Neural cell (in vitro differentiated cells): ENCODE measurements at regions not wholly inside any gene's neighbourhood (a gene's known extent, or its start where the extent isn't known, plus 50 kb on each side); places are given as distances from the start of the nearest gene placed in this dataset.

Experiments used
- H2AFZ ChIP-seq: fragments of 200-600, 300-800 bp; sonication (generic), shearing (Covaris generic); 2 replicates; pipeline ENCODE4 v1.6.0; 2014; ENCODE audit warnings: low read depth, mild to moderate bottlenecking, antibody characterized with exemption, low read length, moderate library complexity
- H3F3A ChIP-seq: fragments of 200-600 bp; shearing (Covaris generic); 2 replicates; pipeline ENCODE4 v1.6.1; 2016; ENCODE audit warnings: mild to moderate bottlenecking, moderate library complexity, mixed read lengths, antibody characterized with exemption, low read length; ENCODE audit not compliant: insufficient read depth, poor library complexity, severe bottlenecking
- H3K27ac ChIP-seq: fragments of 200-600, 300-800 bp; sonication (generic), shearing (Covaris generic); 2 replicates; pipeline ENCODE4 v1.5.1; 2014; ENCODE audit warnings: mild to moderate bottlenecking, low read length, moderate library complexity
- H3K27me3 ChIP-seq: fragments of 300-800, 200-600 bp; sonication (generic), shearing (Covaris generic); 2 replicates; pipeline ENCODE4 v1.6.0; 2014; ENCODE audit warnings: mild to moderate bottlenecking, low read depth, low read length, moderate library complexity; ENCODE audit not compliant: insufficient read depth
- H3K36me3 ChIP-seq: fragments of 300-800, 200-600 bp; sonication (generic), shearing (Covaris generic); 2 replicates; pipeline ENCODE4 v1.5.1; 2014; ENCODE audit warnings: mild to moderate bottlenecking, antibody characterized with exemption, low read length, moderate library complexity; ENCODE audit not compliant: insufficient read depth
- H3K4me2 ChIP-seq: fragments of 300-800, 200-600 bp; sonication (generic), shearing (Covaris generic); 2 replicates; pipeline ENCODE4 v1.6.0; 2014; ENCODE audit warnings: mild to moderate bottlenecking, low read length
- H3K4me3 ChIP-seq: fragments of 300-800, 200-600 bp; sonication (generic), shearing (Covaris generic); 2 replicates; pipeline ENCODE4 v1.5.1; 2014; ENCODE audit warnings: mild to moderate bottlenecking, low read length, moderate library complexity
- H3K79me2 ChIP-seq: fragments of 200-600 bp; shearing (Covaris generic); replicated peaks from 2 replicates; pipeline ENCODE4 v1.6.0; 2014; ENCODE audit warnings: mild to moderate bottlenecking, low read length, moderate library complexity; ENCODE audit not compliant: insufficient read depth
- H3K9ac ChIP-seq: fragments of 300-800, 200-600 bp; sonication (generic), shearing (Covaris generic); 2 replicates; pipeline ENCODE4 v1.6.1; 2016; ENCODE audit warnings: mild to moderate bottlenecking, low read length, mixed read lengths
- H3K9me2 ChIP-seq: fragments of 200-600 bp; shearing (Covaris generic); 2 replicates; pipeline ENCODE4 v1.6.1; 2016; ENCODE audit warnings: mild to moderate bottlenecking, low read length, mixed read lengths; ENCODE audit not compliant: insufficient read depth
- H3K9me3 ChIP-seq: fragments of 200-600, 300-800 bp; sonication (generic), shearing (Covaris generic); 2 replicates; pipeline ENCODE4 v1.6.1; 2016; ENCODE audit warnings: mild to moderate bottlenecking, mixed run types, low read length, moderate library complexity, mixed read lengths
- H4K20me1 ChIP-seq: fragments of 200-600 bp; shearing (Covaris generic); 2 replicates; pipeline ENCODE4 v1.6.1; 2016; ENCODE audit warnings: mild to moderate bottlenecking, mixed run types; ENCODE audit not compliant: insufficient read depth
- EP300 ChIP-seq: fragments of 450-650 bp; conservative IDR thresholded peaks from 2 replicates; pipeline ENCODE4 v1.6.1; 2014; ENCODE audit warnings: antibody characterized with exemption, mild to moderate bottlenecking, moderate library complexity; ENCODE audit not compliant: poor library complexity, severe bottlenecking
- EZH2 ChIP-seq: fragments of 200-600, 300-800 bp; shearing (Covaris generic), sonication (generic); IDR thresholded peaks from 2 replicates; pipeline ENCODE4 v1.6.1; 2014; ENCODE audit warnings: antibody characterized with exemption, low read length, borderline replicate concordance, mild to moderate bottlenecking; ENCODE audit not compliant: insufficient read depth, poor library complexity, severe bottlenecking
- MXI1 ChIP-seq: fragments of 450-650 bp; conservative IDR thresholded peaks from 2 replicates; pipeline ENCODE4 v1.6.1; 2014; ENCODE audit warnings: antibody characterized with exemption, mild to moderate bottlenecking; ENCODE audit not compliant: poor library complexity, severe bottlenecking
- POLR2AphosphoS5 ChIP-seq: IDR thresholded peaks from 2 replicates; pipeline ENCODE4 v1.6.1; 2012
- RAD21 ChIP-seq: fragments of 450-650 bp; conservative IDR thresholded peaks from 2 replicates; pipeline ENCODE4 v1.6.1; 2014; ENCODE audit warnings: antibody characterized with exemption, mild to moderate bottlenecking, moderate library complexity
- SMC3 ChIP-seq: fragments of 450-650 bp; conservative IDR thresholded peaks from 2 replicates; pipeline ENCODE4 v1.6.1; 2014; ENCODE audit warnings: antibody characterized with exemption, mild to moderate bottlenecking, moderate library complexity; ENCODE audit not compliant: poor library complexity
- TAF1 ChIP-seq: IDR thresholded peaks from 2 replicates; pipeline ENCODE4 v1.6.1; 2012; ENCODE audit warnings: low read depth
- TF ChIP-seq, protein P1 (sequence below): IDR thresholded peaks from 2 replicates; pipeline ENCODE4 v1.6.1; 2012; ENCODE audit warnings: borderline replicate concordance
- TF ChIP-seq, protein P2 (sequence below): fragments of 450-650 bp; IDR thresholded peaks from 2 replicates; pipeline ENCODE4 v1.5.1; 2014; ENCODE audit warnings: antibody characterized with exemption, mild to moderate bottlenecking, moderate library complexity; ENCODE audit not compliant: poor library complexity, severe bottlenecking

DNA sequence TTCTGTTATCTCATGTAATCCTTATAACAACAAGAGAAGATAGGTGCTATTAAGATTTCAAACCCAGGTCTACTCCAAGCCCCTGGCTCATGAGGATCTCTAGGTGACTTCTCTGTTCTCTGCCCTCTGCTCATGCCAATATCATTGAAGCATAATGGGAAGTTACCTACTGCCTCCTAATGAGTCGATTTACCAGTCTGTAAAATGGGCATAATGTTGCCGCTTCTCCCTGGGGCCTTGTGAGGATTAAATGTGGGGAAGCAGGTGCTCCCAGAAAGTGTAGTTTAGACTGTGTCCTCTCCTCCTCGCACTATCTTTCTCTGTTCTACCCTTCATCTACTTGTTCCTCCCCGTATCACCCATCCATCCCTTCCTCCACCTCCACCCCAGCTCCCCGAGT is 169.2 kb upstream of the LHX5 start:
- Histone ChIP-seq H3K9me2 (no peaks in the 10 kb centered on the region), H3F3A (no peaks in the 10 kb centered on the region), H4K20me1 (no peaks in the 10 kb centered on the region), H3K27me3 (no peaks in the 10 kb centered on the region), H3K4me2 (no peak overlapping the region), H3K4me3 (no peak overlapping the region), H3K36me3 (no peaks in the 10 kb centered on the region), H3K27ac (no peak overlapping the region), H2AFZ (no peak overlapping the region), H3K79me2 (no peaks in the 10 kb centered on the region), H3K9ac (no peak overlapping the region), H3K9me3 (no peaks in the 10 kb centered on the region)
- no peak for TF ChIP-seq EP300
- no peak for TF ChIP-seq EZH2
- no peak for TF ChIP-seq TAF1

DNA sequence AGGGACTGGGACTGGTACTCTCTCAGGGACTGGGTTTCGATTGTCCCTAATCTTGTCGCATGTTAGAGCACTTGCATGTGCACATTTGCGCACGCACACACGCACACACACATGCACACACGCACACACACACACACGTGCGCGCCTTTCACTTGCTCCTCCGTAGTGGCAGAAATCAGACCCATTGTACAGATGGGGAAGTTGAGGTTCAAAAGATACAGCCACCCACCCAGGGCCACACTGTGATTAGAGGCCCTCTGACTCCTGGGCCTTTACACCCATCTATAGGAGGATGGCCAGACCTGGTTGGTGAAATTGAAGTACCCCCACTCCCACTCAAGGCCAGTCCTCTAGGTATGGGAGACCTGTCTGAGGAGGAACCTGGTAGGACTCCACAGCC is 167.8 kb upstream of the LHX5 start:
- Histone ChIP-seq H4K20me1 (no peaks in the 10 kb centered on the region), H3K9me2 (no peaks in the 10 kb centered on the region), H3K4me3 (no peak overlapping the region), H3K4me2 (no peak overlapping the region), H3K27ac (no peak overlapping the region), H3K36me3 (no peaks in the 10 kb centered on the region), H2AFZ (no peak overlapping the region), H3K9me3 (no peaks in the 10 kb centered on the region), H3K27me3 (no peaks in the 10 kb centered on the region), H3F3A (no peaks in the 10 kb centered on the region), H3K9ac (no peak overlapping the region), H3K79me2 (no peaks in the 10 kb centered on the region)
- TF ChIP-seq EP300 (no peak), EZH2 (no peak), RAD21 (no peak), TAF1 (no peak), SMC3 (no peak), POLR2AphosphoS5 (no peak), MXI1 (no peak)
- TF ChIP-seq, protein P1, sequence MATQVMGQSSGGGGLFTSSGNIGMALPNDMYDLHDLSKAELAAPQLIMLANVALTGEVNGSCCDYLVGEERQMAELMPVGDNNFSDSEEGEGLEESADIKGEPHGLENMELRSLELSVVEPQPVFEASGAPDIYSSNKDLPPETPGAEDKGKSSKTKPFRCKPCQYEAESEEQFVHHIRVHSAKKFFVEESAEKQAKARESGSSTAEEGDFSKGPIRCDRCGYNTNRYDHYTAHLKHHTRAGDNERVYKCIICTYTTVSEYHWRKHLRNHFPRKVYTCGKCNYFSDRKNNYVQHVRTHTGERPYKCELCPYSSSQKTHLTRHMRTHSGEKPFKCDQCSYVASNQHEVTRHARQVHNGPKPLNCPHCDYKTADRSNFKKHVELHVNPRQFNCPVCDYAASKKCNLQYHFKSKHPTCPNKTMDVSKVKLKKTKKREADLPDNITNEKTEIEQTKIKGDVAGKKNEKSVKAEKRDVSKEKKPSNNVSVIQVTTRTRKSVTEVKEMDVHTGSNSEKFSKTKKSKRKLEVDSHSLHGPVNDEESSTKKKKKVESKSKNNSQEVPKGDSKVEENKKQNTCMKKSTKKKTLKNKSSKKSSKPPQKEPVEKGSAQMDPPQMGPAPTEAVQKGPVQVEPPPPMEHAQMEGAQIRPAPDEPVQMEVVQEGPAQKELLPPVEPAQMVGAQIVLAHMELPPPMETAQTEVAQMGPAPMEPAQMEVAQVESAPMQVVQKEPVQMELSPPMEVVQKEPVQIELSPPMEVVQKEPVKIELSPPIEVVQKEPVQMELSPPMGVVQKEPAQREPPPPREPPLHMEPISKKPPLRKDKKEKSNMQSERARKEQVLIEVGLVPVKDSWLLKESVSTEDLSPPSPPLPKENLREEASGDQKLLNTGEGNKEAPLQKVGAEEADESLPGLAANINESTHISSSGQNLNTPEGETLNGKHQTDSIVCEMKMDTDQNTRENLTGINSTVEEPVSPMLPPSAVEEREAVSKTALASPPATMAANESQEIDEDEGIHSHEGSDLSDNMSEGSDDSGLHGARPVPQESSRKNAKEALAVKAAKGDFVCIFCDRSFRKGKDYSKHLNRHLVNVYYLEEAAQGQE, result no peak
- TF ChIP-seq, protein P2, sequence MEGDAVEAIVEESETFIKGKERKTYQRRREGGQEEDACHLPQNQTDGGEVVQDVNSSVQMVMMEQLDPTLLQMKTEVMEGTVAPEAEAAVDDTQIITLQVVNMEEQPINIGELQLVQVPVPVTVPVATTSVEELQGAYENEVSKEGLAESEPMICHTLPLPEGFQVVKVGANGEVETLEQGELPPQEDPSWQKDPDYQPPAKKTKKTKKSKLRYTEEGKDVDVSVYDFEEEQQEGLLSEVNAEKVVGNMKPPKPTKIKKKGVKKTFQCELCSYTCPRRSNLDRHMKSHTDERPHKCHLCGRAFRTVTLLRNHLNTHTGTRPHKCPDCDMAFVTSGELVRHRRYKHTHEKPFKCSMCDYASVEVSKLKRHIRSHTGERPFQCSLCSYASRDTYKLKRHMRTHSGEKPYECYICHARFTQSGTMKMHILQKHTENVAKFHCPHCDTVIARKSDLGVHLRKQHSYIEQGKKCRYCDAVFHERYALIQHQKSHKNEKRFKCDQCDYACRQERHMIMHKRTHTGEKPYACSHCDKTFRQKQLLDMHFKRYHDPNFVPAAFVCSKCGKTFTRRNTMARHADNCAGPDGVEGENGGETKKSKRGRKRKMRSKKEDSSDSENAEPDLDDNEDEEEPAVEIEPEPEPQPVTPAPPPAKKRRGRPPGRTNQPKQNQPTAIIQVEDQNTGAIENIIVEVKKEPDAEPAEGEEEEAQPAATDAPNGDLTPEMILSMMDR, result no peak

GRCh38 chr12:113638460-113638775 is 166.7 kb upstream of the LHX5 start:
- H3K9ac ChIP-seq, result peak overlapping the region; percentile 44
- H3K4me3 ChIP-seq, result peak overlapping the region; percentile 41
- no peak overlapping the region for H2AFZ ChIP-seq
- no peaks in the 10 kb centered on the region for H3K27me3 ChIP-seq
- no peak overlapping the region for H3K27ac ChIP-seq
- H4K20me1 ChIP-seq, result no peaks in the 10 kb centered on the region
- H3K36me3 ChIP-seq, result no peaks in the 10 kb centered on the region
- no peaks in the 10 kb centered on the region for H3F3A ChIP-seq
- H3K79me2 ChIP-seq, result no peaks in the 10 kb centered on the region
- no peak overlapping the region for H3K4me2 ChIP-seq
- no peak for TF ChIP-seq EZH2
- no peak for TF ChIP-seq EP300
- TF ChIP-seq, protein P1, result no peak
- no peak for TF ChIP-seq TAF1
- TF ChIP-seq RAD21, result no peak
- no peak for TF ChIP-seq MXI1
- TF ChIP-seq POLR2AphosphoS5, result no peak
- TF ChIP-seq SMC3, result no peak
- TF ChIP-seq, protein P2, result no peak
- no peaks in the 10 kb centered on the region for H3K9me3 ChIP-seq
- H3K9me2 ChIP-seq, result no peaks in the 10 kb centered on the region
